CD4-positive, CD25-positive, alpha-beta regulatory T cell (primary cell): ENCODE measurements at regions not wholly inside any gene's neighbourhood (a gene's known extent, or its start where the extent isn't known, plus 50 kb on each side); places are given as distances from the start of the nearest gene placed in this dataset.

Experiments
- ATAC-seq, 2 donors: fragments of 150-1000 bp; cut with Tn5 transposase; one replicate each; pipeline ENCODE4 v1.10.0; 2021; ENCODE audit warnings: low read depth in 2 of 2, moderate number of reproducible peaks in 2 of 2, moderate library complexity in 1 of 2
- DNase-seq, 3 donors: peaks; one replicate each; pipeline versions ENCODE4 v3.0.0 to v3.0.0-alpha.2; 2012 to 2022; ENCODE audit warnings: mixed read lengths in 1 of 3
- H3K27ac ChIP-seq: one replicate; pipeline ENCODE4 v1.7.0; 2013; ENCODE audit warnings: mild to moderate bottlenecking, low read length; ENCODE audit not compliant: insufficient read depth, poor library complexity, severe bottlenecking
- H3K27me3 ChIP-seq: one replicate; pipeline ENCODE4 v1.7.0; 2013; ENCODE audit warnings: low read length; ENCODE audit not compliant: control insufficient read depth, insufficient read depth
- H3K36me3 ChIP-seq: one replicate; pipeline ENCODE4 v1.7.0; 2013; ENCODE audit warnings: mild to moderate bottlenecking, low read length, moderate library complexity; ENCODE audit not compliant: control insufficient read depth, insufficient read depth
- H3K4me1 ChIP-seq: 2 replicates; pipeline ENCODE4 v1.7.0; 2013; ENCODE audit warnings: mild to moderate bottlenecking, low read length; ENCODE audit not compliant: insufficient read depth, control insufficient read depth, poor library complexity, severe bottlenecking
- H3K4me3 ChIP-seq: one replicate; pipeline ENCODE4 v1.7.0; 2013; ENCODE audit warnings: low read depth, mild to moderate bottlenecking, low read length, moderate library complexity
- H3K9me3 ChIP-seq, 2 experiments: 1 replicate in 1 of 2; 2 replicates in 1 of 2; pipeline ENCODE4 v1.7.0; 2013; ENCODE audit warnings: low read length in 2 of 2, mild to moderate bottlenecking in 1 of 2, moderate library complexity in 1 of 2; ENCODE audit not compliant: control insufficient read depth in 2 of 2
- H3K27ac Mint-ChIP-seq, 3 donors: one replicate each; pipeline ENCODE4 v1.8.0; 2020 to 2022; ENCODE audit warnings: mild to moderate bottlenecking in 3 of 3, mixed read lengths in 3 of 3, moderate library complexity in 2 of 3
- H3K27me3 Mint-ChIP-seq: one replicate; pipeline ENCODE4 v1.8.0; 2022; ENCODE audit warnings: mild to moderate bottlenecking, mixed read lengths
- H3K36me3 Mint-ChIP-seq: one replicate; pipeline ENCODE4 v1.8.0; 2020; ENCODE audit warnings: mixed read lengths
- H3K4me1 Mint-ChIP-seq, 4 donors: one replicate each; pipeline ENCODE4 v1.8.0; 2020 to 2022; ENCODE audit warnings: mixed read lengths in 4 of 4, mild to moderate bottlenecking in 1 of 4
- H3K4me3 Mint-ChIP-seq, 4 donors: one replicate each; pipeline ENCODE4 v1.8.0; 2020 to 2022; ENCODE audit warnings: mild to moderate bottlenecking in 4 of 4, mixed read lengths in 4 of 4, moderate library complexity in 3 of 4
- H3K9me3 Mint-ChIP-seq, 7 donors: one replicate each; pipeline ENCODE4 v1.8.0; 2020 to 2022; ENCODE audit warnings: mixed read lengths in 7 of 7, mild to moderate bottlenecking in 3 of 7, moderate library complexity in 2 of 7

DNA sequence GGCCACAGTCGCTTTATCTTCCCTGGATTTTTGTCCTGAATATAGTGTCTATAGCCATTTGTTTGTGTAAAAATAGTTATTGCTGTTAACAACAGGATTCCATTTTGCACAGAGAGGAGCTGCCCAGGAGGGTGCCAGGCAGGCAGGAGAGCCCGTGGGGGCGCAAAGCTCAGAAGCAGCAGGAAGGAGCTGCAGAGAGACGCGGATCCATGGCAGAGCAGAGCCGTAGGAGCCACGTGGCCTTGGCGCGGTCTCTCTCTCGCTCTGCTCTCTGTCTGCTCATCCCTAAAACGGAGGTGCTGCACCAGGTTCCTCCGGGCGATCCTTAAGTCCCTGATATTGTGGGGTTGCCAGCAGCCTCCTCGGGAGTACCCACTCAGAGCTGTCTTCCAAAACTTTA is 185.3 kb upstream of the MYT1L start:
- H3K36me3 ChIP-seq: no peaks in the 10 kb centered on the region
- Mint-ChIP-seq H3K4me3 (no peak overlapping the region), H3K9me3 (peaks cover 0 to 4% (median 0%) of the 10 kb centered on the region in 7 donors), H3K27ac (no peak overlapping the region), H3K36me3 (no peaks in the 10 kb centered on the region), H3K4me1 (no peaks in the 10 kb centered on the region), H3K27me3 (no peaks in the 10 kb centered on the region)
- H3K4me3 ChIP-seq: no peak overlapping the region
- H3K27me3 ChIP-seq: no peaks in the 10 kb centered on the region
- H3K9me3 ChIP-seq: no peaks in the 10 kb centered on the region
- no peak for DNase-seq
- no peak for ATAC-seq
- no peak overlapping the region for H3K27ac ChIP-seq
- no peaks in the 10 kb centered on the region for H3K4me1 ChIP-seq

DNA sequence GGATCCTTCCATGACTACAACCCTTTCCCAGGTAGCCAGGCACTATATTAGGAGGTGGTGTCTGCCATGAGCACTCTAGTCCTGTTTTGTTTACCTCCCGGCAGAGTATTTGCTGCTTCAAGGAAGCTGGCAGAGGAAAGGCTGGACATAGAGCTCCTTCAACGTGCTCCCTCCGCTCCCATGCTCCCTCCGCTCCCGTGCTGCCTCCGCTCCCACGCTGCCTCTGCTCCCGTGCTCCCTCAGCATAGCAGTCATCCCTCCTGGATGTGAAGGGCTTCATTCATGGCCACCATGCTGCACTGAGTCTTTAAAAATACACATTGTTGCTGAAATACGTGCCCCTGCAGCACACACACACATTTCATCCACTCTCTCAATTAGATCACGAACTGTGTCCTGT is 181.9 kb upstream of the MYT1L start:
- Mint-ChIP-seq H3K9me3 (peaks cover 0 to 4% (median 0%) of the 10 kb centered on the region in 7 donors), H3K27ac (no peak overlapping the region), H3K27me3 (no peaks in the 10 kb centered on the region), H3K4me3 (no peak overlapping the region), H3K36me3 (no peaks in the 10 kb centered on the region), H3K4me1 (no peaks in the 10 kb centered on the region)
- Histone ChIP-seq H3K4me3 (no peak overlapping the region), H3K4me1 (no peaks in the 10 kb centered on the region), H3K36me3 (no peaks in the 10 kb centered on the region), H3K27me3 (no peaks in the 10 kb centered on the region), H3K27ac (no peak overlapping the region), H3K9me3 (no peaks in the 10 kb centered on the region)
- DNase-seq (no peak), ATAC-seq (peak in 1 of 2 donors; percentile 8)

DNA sequence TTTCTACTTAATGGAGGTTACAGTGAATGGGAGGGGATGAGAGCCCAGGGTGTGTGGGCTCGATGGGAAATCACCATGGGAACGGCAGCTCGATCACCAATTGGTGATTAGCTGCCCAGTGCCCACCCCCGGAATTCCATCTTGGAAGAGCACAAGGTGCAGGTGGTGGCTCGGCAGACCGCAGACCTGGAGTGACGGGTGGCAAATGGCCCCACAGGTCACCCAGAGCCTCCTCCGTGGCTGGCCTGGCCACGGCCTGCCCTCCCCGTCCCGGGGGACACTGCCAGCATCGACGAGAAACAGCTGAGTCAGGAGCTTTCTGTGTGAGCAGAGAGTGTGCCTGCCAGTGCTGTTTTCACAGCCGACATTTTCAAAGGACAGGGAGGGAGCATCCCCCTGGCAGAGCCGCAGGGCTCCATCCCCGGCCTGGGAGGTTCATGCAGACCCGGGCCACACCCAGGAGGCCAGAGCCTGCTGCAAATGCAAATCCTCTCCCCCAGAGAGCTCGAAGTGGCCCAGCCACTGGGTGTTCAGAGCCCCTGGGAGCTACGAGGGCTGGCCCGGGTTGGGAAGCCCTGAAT is 176.4 kb upstream of the MYT1L start:
- DNase-seq: no peak
- H3K4me1 Mint-ChIP-seq: no peaks in the 10 kb centered on the region
- ATAC-seq: no peak
- no peaks in the 10 kb centered on the region for H3K36me3 Mint-ChIP-seq
- no peaks in the 10 kb centered on the region for H3K36me3 ChIP-seq
- no peak overlapping the region for H3K4me3 Mint-ChIP-seq
- H3K9me3 Mint-ChIP-seq: peaks cover 0 to 6% (median 0%) of the 10 kb centered on the region in 7 donors
- no peaks in the 10 kb centered on the region for H3K27me3 ChIP-seq
- no peaks in the 10 kb centered on the region for H3K9me3 ChIP-seq
- H3K27ac ChIP-seq: no peak overlapping the region
- H3K27ac Mint-ChIP-seq: no peak overlapping the region
- H3K27me3 Mint-ChIP-seq: no peaks in the 10 kb centered on the region
- H3K4me3 ChIP-seq: no peak overlapping the region
- H3K4me1 ChIP-seq: no peaks in the 10 kb centered on the region

DNA sequence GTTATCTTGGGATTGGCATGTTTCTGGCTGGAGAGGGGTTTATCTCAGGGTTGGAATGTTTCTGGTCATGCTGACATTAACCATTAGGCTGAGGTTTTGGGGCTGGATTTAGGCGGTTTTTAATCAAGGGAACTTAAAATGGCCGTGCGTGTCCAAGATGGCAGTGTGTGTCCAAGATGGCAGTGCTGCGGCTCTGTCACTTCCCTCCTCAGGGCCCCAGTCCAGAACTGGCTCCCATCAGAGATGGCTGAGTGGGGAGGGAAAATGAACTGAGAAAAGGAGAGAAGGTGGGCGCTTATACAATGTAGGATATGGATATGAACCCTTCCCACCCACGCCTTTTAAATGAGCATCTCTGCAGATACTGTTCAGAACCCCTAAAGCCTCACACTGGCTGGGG is 175.5 kb upstream of the MYT1L start:
- no peak overlapping the region for H3K4me3 ChIP-seq
- H3K4me3 Mint-ChIP-seq: no peak overlapping the region
- no peaks in the 10 kb centered on the region for H3K36me3 Mint-ChIP-seq
- no peaks in the 10 kb centered on the region for H3K27me3 Mint-ChIP-seq
- no peak overlapping the region for H3K27ac ChIP-seq
- H3K36me3 ChIP-seq: no peaks in the 10 kb centered on the region
- peaks cover 0 to 7% (median 0%) of the 10 kb centered on the region in 7 donors for H3K9me3 Mint-ChIP-seq
- H3K27me3 ChIP-seq: no peaks in the 10 kb centered on the region
- no peak overlapping the region for H3K27ac Mint-ChIP-seq
- no peaks in the 10 kb centered on the region for H3K4me1 Mint-ChIP-seq
- DNase-seq: no peak
- H3K9me3 ChIP-seq: no peaks in the 10 kb centered on the region
- H3K4me1 ChIP-seq: no peaks in the 10 kb centered on the region
- ATAC-seq: no peak

DNA sequence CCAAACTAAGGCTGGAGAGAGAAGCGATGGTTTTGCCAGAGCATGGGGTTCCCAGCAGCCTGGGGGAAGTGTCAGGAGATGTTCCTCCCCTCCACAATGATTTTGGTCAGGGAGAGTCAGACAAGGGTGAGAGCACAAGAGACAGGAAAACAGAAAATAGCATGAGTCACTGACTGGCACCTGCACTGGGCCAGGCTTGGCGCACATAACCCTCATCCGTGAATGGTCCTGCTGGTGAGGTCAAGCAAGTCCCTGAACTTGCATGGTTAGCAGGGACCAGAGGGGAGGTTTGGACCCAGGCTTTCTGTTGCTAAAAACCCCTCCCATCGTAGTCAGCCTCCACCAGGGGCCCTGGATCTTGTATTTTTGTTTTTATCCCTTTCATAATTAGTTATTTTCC is 174.5 kb upstream of the MYT1L start:
- Histone ChIP-seq H3K4me1 (no peaks in the 10 kb centered on the region), H3K27me3 (no peaks in the 10 kb centered on the region), H3K9me3 (no peaks in the 10 kb centered on the region), H3K27ac (no peak overlapping the region), H3K4me3 (no peak overlapping the region), H3K36me3 (no peaks in the 10 kb centered on the region)
- DNase-seq (no peak), ATAC-seq (no peak)
- Mint-ChIP-seq H3K9me3 (peaks cover 0 to 11% (median 0%) of the 10 kb centered on the region in 7 donors), H3K4me3 (no peak overlapping the region), H3K36me3 (no peaks in the 10 kb centered on the region), H3K27me3 (no peaks in the 10 kb centered on the region), H3K4me1 (no peaks in the 10 kb centered on the region), H3K27ac (no peak overlapping the region)

DNA sequence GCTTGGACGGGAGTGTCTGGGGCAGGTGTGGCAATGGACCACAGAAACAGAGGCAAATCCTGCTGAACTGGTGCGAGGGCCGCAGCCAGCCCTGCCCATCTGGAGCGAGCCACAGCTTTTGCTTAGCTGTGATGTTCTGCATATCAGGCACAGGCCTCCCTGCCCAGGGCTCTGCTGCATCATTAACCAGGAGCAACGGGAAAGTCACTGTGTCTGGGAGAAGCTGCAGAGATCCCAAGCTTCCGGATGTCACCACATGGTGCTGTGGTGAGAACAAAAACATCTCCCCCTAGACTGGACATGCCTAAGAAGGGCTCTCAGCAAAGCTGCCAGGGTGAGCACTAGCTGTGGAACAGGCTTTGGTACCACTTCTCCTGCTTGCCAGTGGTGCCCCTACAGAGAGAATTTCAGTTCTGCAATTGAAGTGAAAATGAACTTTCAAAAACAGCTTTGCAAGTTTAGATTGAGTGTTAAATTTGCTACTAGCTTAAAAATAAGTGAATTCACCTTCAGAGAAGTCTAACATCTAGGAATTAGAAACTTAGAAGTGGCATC is 172.9 kb upstream of the MYT1L start:
- H3K27ac ChIP-seq: no peak overlapping the region
- Mint-ChIP-seq H3K4me3 (no peak overlapping the region), H3K9me3 (peaks cover 0 to 14% (median 0%) of the 10 kb centered on the region in 7 donors), H3K27me3 (no peaks in the 10 kb centered on the region), H3K27ac (no peak overlapping the region), H3K4me1 (no peaks in the 10 kb centered on the region), H3K36me3 (no peaks in the 10 kb centered on the region)
- H3K4me1 ChIP-seq: no peaks in the 10 kb centered on the region
- H3K4me3 ChIP-seq: no peak overlapping the region
- H3K9me3 ChIP-seq: no peaks in the 10 kb centered on the region
- DNase-seq: no peak
- ATAC-seq: no peak
- no peaks in the 10 kb centered on the region for H3K36me3 ChIP-seq
- no peaks in the 10 kb centered on the region for H3K27me3 ChIP-seq

DNA sequence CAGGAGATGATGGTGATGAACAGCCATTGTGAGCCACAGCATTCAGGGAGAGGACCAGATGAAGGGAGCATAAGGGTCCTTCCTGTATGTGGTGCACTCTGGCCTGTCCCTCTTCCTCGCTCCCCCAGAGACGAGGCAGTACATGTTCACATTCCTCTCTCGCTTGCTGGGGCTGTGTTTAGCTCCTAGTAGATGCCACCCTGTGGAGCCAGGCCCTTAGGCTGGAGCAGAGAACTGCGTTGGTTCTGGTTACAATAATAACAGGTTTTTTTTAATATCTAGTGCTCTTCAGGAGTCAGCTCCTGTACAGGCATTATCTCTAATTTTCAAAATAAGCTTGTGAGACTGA is 171.1 kb upstream of the MYT1L start:
- Histone ChIP-seq H3K36me3 (no peaks in the 10 kb centered on the region), H3K27me3 (no peaks in the 10 kb centered on the region), H3K4me3 (no peak overlapping the region), H3K4me1 (no peaks in the 10 kb centered on the region), H3K27ac (no peak overlapping the region), H3K9me3 (no peaks in the 10 kb centered on the region)
- no peaks in the 10 kb centered on the region for H3K4me1 Mint-ChIP-seq
- no peaks in the 10 kb centered on the region for H3K27me3 Mint-ChIP-seq
- H3K4me3 Mint-ChIP-seq: no peak overlapping the region
- peaks cover 0 to 14% (median 0%) of the 10 kb centered on the region in 7 donors for H3K9me3 Mint-ChIP-seq
- peak overlapping the region in 1 of 3 donors; percentile 21 for H3K27ac Mint-ChIP-seq
- DNase-seq (no peak), ATAC-seq (no peak)
- H3K36me3 Mint-ChIP-seq: no peaks in the 10 kb centered on the region

DNA sequence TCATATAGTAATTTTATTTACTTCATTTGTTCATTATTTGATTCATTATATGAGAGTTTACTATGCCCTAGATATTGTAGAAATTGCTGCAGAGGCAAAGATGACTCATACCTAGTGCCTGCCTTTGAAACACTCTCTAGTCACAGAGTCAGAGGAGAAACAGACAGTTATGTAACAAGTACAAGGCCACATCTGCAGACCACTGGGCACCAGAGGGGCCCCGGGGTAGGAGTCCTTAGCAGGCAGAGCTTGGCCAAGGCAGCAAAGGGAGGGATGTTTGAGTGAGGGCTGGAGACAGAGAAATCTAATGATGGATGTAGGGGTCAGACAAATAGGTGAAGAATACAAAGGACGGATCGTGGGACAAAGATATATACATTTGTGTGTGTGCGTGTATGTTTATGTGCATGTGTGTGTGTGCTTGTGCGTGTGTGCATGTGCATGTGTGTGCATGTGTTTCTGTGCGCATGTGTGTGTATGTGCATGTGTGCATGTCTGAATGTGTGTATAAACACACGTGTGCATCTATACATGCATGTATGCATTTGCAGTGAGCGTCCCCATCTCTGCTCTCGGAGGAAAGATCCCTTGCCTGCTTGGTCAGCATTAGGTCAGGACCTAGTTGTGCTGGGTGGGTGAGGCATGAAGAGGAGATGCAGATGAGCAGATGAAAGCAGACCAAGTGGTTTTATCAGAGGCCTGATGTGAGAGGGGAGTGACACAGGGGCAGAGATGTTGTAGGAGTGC is 170.6 kb upstream of the MYT1L start:
- DNase-seq: no peak
- ATAC-seq: no peak
- Mint-ChIP-seq H3K27ac (peak overlapping the region in 1 of 3 donors; percentile 21), H3K27me3 (no peaks in the 10 kb centered on the region), H3K4me1 (no peaks in the 10 kb centered on the region), H3K36me3 (no peaks in the 10 kb centered on the region), H3K4me3 (no peak overlapping the region), H3K9me3 (peaks cover 0 to 14% (median 0%) of the 10 kb centered on the region in 7 donors)
- no peaks in the 10 kb centered on the region for H3K4me1 ChIP-seq
- H3K27ac ChIP-seq: no peak overlapping the region
- no peak overlapping the region for H3K4me3 ChIP-seq
- H3K36me3 ChIP-seq: no peaks in the 10 kb centered on the region
- H3K9me3 ChIP-seq: no peaks in the 10 kb centered on the region
- no peaks in the 10 kb centered on the region for H3K27me3 ChIP-seq
